ENCODE measurements at regions not wholly inside any gene's neighbourhood (a gene's known extent, or its start where the extent isn't known, plus 50 kb on each side); places are given as distances from the start of the nearest gene placed in this dataset.

DNA sequence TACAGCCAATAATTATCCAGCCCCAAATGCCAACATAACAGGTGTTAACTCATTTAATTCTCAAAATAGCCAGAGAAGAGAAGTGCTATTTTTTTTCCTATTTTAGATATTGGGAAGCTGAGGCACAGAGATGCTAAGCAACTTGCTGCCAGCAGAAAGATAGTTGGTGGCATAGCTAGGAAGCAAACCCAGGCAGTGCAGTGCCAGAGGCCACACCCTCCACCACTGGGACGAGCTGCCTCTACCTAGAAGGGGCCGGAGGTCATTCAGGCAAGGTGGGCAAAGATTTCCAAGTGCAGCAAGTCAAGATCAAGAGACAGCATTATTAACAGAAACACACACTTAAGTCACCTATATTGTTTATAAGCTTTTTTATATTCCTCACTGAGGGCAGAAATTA, 654.1 kb downstream of the INHBA start:
- H3K9me3 ChIP-seq (replicated peaks; ENCODE audit: control insufficient read depth, low read depth, low read length) = no peaks in the 10 kb centered on the region
- WGBS (ENCODE audit: insufficient coverage) = no CpG with 5 or more reads among the region's 2 CpGs
- peaks cover 4% of the 10 kb centered on the region for H3K27me3 ChIP-seq (ENCODE audit: control insufficient read depth, insufficient read depth, low read length)
- no peak overlapping the region for H3K27ac ChIP-seq (ENCODE audit: low read length)
- peaks cover 33% of the 10 kb centered on the region for H3K4me1 ChIP-seq (ENCODE audit: control insufficient read depth, insufficient read depth, low read length)
- H3K4me3 ChIP-seq (ENCODE audit: low read length) = no peak overlapping the region
- no peak for DNase-seq
- H3K36me3 ChIP-seq (ENCODE audit: control insufficient read depth, insufficient read depth, low read length) = no peaks in the 10 kb centered on the region

DNA sequence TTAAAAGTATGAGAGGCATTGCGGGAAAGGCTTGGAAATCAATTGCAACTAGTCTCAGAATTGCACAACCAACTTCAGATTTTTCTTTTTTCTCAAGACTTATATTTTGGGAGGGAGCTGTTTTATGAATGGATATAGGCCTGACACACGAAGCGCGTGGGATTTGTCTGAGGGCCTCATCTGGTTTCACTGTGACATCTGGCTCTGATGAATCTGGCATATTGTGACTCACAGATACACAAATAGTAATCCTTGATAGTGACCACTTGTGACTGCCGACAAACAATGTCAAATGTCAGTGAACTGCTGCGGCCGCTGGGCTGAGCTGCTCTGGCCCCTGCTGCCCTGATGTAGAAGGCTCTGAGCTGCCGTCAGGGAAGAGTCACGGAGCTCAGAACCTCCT, 655.1 kb downstream of the INHBA start:
- WGBS (ENCODE audit: insufficient coverage) = 53% methylated on average over 4 of the region's 9 CpGs
- H3K27ac ChIP-seq (ENCODE audit: low read length) = peak overlapping the region; percentile 71

GRCh38 chr7:41047211-41047610, 655.7 kb downstream of the INHBA start:
- H3K27me3 ChIP-seq (ENCODE audit: control insufficient read depth, insufficient read depth, low read length) = peaks cover 4% of the 10 kb centered on the region
- H3K4me1 ChIP-seq (ENCODE audit: control insufficient read depth, insufficient read depth, low read length) = peaks cover 28% of the 10 kb centered on the region
- peaks cover 8% of the 10 kb centered on the region for H3K9me3 ChIP-seq (replicated peaks; ENCODE audit: control insufficient read depth, low read depth, low read length)
- H3K36me3 ChIP-seq (ENCODE audit: control insufficient read depth, insufficient read depth, low read length) = no peaks in the 10 kb centered on the region
- no CpG with 5 or more reads among the region's 5 CpGs for WGBS (ENCODE audit: insufficient coverage)
- H3K27ac ChIP-seq (ENCODE audit: low read length) = peak overlapping the region; percentile 71
- H3K4me3 ChIP-seq (ENCODE audit: low read length) = no peak overlapping the region
- peak; percentile 84 for DNase-seq

More for the DNA sequence above, 655.1 kb downstream of the INHBA start:
- peak; percentile 78 for DNase-seq
- H3K4me1 ChIP-seq (ENCODE audit: control insufficient read depth, insufficient read depth, low read length) = peaks cover 33% of the 10 kb centered on the region
- H3K36me3 ChIP-seq (ENCODE audit: control insufficient read depth, insufficient read depth, low read length) = no peaks in the 10 kb centered on the region
- H3K27me3 ChIP-seq (ENCODE audit: control insufficient read depth, insufficient read depth, low read length) = peaks cover 4% of the 10 kb centered on the region
- H3K4me3 ChIP-seq (ENCODE audit: low read length) = no peak overlapping the region
- H3K9me3 ChIP-seq (replicated peaks; ENCODE audit: control insufficient read depth, low read depth, low read length) = peaks cover 8% of the 10 kb centered on the region

- DNase-seq = peak; percentile 85
- no peaks in the 10 kb centered on the region for H3K36me3 ChIP-seq (ENCODE audit: control insufficient read depth, insufficient read depth, low read length)
- H3K27ac ChIP-seq (ENCODE audit: low read length) = peak overlapping the region; percentile 71
- WGBS (ENCODE audit: insufficient coverage) = no CpG with 5 or more reads among the region's 4 CpGs
- H3K9me3 ChIP-seq (replicated peaks; ENCODE audit: control insufficient read depth, low read depth, low read length) = peaks cover 8% of the 10 kb centered on the region
- H3K27me3 ChIP-seq (ENCODE audit: control insufficient read depth, insufficient read depth, low read length) = peaks cover 4% of the 10 kb centered on the region
- no peak overlapping the region for H3K4me3 ChIP-seq (ENCODE audit: low read length)
- H3K4me1 ChIP-seq (ENCODE audit: control insufficient read depth, insufficient read depth, low read length) = peaks cover 28% of the 10 kb centered on the region
These were observed 656.1 kb downstream of the INHBA start for GRCh38 chr7:41046776-41047175.

- peaks cover 4% of the 10 kb centered on the region for H3K27me3 ChIP-seq (ENCODE audit: control insufficient read depth, insufficient read depth, low read length)
- H3K36me3 ChIP-seq (ENCODE audit: control insufficient read depth, insufficient read depth, low read length) = no peaks in the 10 kb centered on the region
- no peak overlapping the region for H3K4me3 ChIP-seq (ENCODE audit: low read length)
- peak; percentile 83 for DNase-seq
- H3K27ac ChIP-seq (ENCODE audit: low read length) = peak overlapping the region; percentile 71
- H3K9me3 ChIP-seq (replicated peaks; ENCODE audit: control insufficient read depth, low read depth, low read length) = peaks cover 8% of the 10 kb centered on the region
- H3K4me1 ChIP-seq (ENCODE audit: control insufficient read depth, insufficient read depth, low read length) = peaks cover 25% of the 10 kb centered on the region
- WGBS (ENCODE audit: insufficient coverage) = 33% methylated on average over 5 of the region's 7 CpGs
These were observed 656.6 kb downstream of the INHBA start for GRCh38 chr7:41046221-41046761.

DNA sequence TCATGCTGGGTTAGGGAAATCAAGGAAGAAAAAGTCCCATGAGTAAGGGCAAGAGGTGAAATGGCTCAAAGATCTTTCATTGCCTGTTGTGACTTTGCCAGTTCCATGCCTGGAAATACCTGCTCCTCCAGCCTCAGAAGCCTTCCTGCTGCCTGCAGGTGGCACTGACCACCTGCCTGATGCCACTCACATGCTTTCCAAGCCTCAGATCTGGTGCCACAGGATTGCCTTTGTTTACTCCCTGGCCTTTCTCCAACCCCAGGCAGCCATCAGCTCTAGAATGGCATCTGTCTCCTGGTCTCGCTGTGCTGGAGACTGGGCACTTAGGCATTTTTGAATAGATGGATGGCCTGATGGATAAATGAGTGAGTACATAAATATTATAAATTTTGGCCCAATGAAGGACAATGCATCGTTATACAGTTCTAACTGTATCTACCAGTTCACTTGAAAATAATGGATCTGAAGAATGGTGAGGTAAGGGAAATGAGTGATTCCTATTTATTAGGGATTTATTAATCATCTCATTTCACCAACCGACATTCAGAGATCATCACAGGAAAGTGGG, 657.2 kb downstream of the INHBA start:
- peaks cover 8% of the 10 kb centered on the region for H3K9me3 ChIP-seq (replicated peaks; ENCODE audit: control insufficient read depth, low read depth, low read length)
- H3K36me3 ChIP-seq (ENCODE audit: control insufficient read depth, insufficient read depth, low read length) = no peaks in the 10 kb centered on the region
- H3K27ac ChIP-seq (ENCODE audit: low read length) = peak overlapping the region; percentile 71
- no peak for DNase-seq
- H3K4me3 ChIP-seq (ENCODE audit: low read length) = no peak overlapping the region
- H3K4me1 ChIP-seq (ENCODE audit: control insufficient read depth, insufficient read depth, low read length) = peaks cover 25% of the 10 kb centered on the region
- H3K27me3 ChIP-seq (ENCODE audit: control insufficient read depth, insufficient read depth, low read length) = peaks cover 4% of the 10 kb centered on the region
- WGBS (ENCODE audit: insufficient coverage) = no CpG with 5 or more reads among the region's 3 CpGs

DNA sequence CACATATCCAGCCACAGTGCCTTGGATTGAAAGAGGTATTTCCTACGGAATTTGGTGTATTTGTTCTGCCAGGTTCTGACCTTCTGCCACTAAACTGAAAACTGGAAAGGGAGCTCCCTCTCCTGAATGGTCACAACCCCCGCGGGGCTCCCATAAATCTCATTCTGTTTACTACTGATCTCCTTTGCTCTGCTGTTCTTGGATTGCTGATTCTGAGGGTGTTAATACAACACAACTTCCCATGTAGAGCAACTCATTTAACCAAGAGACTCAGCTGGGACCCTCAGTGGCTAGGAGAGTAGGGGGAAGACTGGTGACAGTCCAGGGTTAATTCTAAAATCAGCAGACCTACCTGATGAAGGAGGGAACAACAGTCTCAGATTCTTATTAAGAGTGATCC, 662.9 kb downstream of the INHBA start:
- Histone ChIP-seq H3K9me3 (replicated peaks; ENCODE audit: control insufficient read depth, low read depth, low read length) (peaks cover 8% of the 10 kb centered on the region), H3K27ac (ENCODE audit: low read length) (no peak overlapping the region), H3K27me3 (ENCODE audit: control insufficient read depth, insufficient read depth, low read length) (no peaks in the 10 kb centered on the region), H3K4me3 (ENCODE audit: low read length) (no peak overlapping the region), H3K4me1 (ENCODE audit: control insufficient read depth, insufficient read depth, low read length) (peaks cover 11% of the 10 kb centered on the region), H3K36me3 (ENCODE audit: control insufficient read depth, insufficient read depth, low read length) (no peaks in the 10 kb centered on the region)
- no CpG with 5 or more reads among the region's 3 CpGs for WGBS (ENCODE audit: insufficient coverage)
- DNase-seq = peak; percentile 43

DNA sequence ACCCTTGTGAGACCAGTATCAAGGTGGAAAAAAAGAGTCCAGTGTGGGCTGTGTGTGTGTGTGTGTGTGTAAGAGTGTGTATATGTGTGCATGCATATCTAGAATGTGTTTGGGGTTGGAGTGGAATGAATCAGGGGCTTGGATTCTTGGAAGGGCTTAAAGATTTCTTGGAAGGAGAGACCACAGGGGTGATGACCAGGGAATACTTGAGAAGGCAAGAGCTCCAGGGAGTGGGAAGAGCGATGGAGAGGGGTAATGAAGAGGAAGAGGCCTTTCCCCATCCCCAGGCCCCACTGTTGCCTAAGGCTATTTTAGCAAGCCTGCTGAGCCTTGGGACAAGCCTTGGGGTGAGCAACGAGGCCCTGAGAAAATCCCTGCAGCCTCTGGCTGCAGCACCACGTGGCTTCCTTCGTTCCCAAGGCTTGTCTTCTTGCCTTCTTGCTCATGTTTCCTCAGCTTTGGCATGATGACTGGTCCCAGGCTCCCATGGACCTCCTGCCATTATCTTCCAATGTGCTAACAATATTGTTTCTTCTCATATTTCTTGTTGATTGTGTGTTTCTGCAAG, 663.4 kb downstream of the INHBA start:
- Histone ChIP-seq H3K4me3 (ENCODE audit: low read length) (no peak overlapping the region), H3K36me3 (ENCODE audit: control insufficient read depth, insufficient read depth, low read length) (no peaks in the 10 kb centered on the region), H3K27me3 (ENCODE audit: control insufficient read depth, insufficient read depth, low read length) (no peaks in the 10 kb centered on the region), H3K4me1 (ENCODE audit: control insufficient read depth, insufficient read depth, low read length) (peaks cover 11% of the 10 kb centered on the region), H3K27ac (ENCODE audit: low read length) (no peak overlapping the region), H3K9me3 (replicated peaks; ENCODE audit: control insufficient read depth, low read depth, low read length) (peaks cover 8% of the 10 kb centered on the region)
- WGBS (ENCODE audit: insufficient coverage) = 31% methylated on average over 3 of the region's 4 CpGs
- no peak for DNase-seq

DNA sequence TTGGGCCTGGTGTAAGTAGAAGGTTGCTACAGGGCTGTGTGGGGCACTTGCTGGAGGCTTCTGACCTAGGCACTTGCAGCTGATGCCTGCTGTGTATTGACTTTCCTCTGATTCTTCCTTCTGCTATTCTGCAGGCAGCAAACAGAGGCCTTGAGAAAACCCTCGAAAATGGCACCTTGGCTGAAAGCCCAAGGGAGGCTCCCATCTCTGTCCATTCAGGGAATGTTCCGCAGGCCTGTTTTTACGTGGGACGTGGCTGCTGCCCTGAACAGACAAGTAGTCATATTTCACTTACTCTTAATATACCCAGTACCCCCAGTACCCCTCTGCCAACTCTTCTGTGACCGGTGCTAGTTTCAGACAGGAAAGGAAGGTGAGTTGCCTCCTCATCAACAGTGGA, 664.7 kb downstream of the INHBA start:
- H3K4me3 ChIP-seq (ENCODE audit: low read length) = no peak overlapping the region
- H3K27ac ChIP-seq (ENCODE audit: low read length) = peak overlapping the region; percentile 87
- peaks cover 5% of the 10 kb centered on the region for H3K9me3 ChIP-seq (replicated peaks; ENCODE audit: control insufficient read depth, low read depth, low read length)
- H3K27me3 ChIP-seq (ENCODE audit: control insufficient read depth, insufficient read depth, low read length) = no peaks in the 10 kb centered on the region
- 58% methylated on average over 1 of the region's 5 CpGs for WGBS (ENCODE audit: insufficient coverage)
- no peaks in the 10 kb centered on the region for H3K36me3 ChIP-seq (ENCODE audit: control insufficient read depth, insufficient read depth, low read length)
- peaks cover 11% of the 10 kb centered on the region for H3K4me1 ChIP-seq (ENCODE audit: control insufficient read depth, insufficient read depth, low read length)
- DNase-seq = peak; percentile 44

- Histone ChIP-seq H3K27ac (ENCODE audit: low read length) (peak overlapping the region; percentile 87), H3K27me3 (ENCODE audit: control insufficient read depth, insufficient read depth, low read length) (no peaks in the 10 kb centered on the region), H3K4me3 (ENCODE audit: low read length) (no peak overlapping the region), H3K9me3 (replicated peaks; ENCODE audit: control insufficient read depth, low read depth, low read length) (no peaks in the 10 kb centered on the region), H3K36me3 (ENCODE audit: control insufficient read depth, insufficient read depth, low read length) (no peaks in the 10 kb centered on the region), H3K4me1 (ENCODE audit: control insufficient read depth, insufficient read depth, low read length) (peaks cover 11% of the 10 kb centered on the region)
- no CpG with 5 or more reads among the region's 5 CpGs for WGBS (ENCODE audit: insufficient coverage)
- peak; percentile 95 for DNase-seq
These were observed 665.2 kb downstream of the INHBA start for GRCh38 chr7:41037691-41038090.

Data from muscle of leg (tissue), 3 donors.